ENCODE measurements at regions not wholly inside any gene's neighbourhood (a gene's known extent, or its start where the extent isn't known, plus 50 kb on each side); places are given as distances from the start of the nearest gene placed in this dataset.

GRCh38 chr15:93562395-93563123, 473.5 kb upstream of the RGMA start:
- TF ChIP-seq BCLAF1 (IDR thresholded peaks at IDR 0.05) (no peak), NBN (IDR thresholded peaks at IDR 0.05) (no peak), ATF3 (IDR thresholded peaks at IDR 0.05; ENCODE audit: borderline replicate concordance, extremely low read depth, low read depth, low read length) (no peak), FOXK2 (IDR thresholded peaks at IDR 0.05) (no peak), ESRRA (IDR thresholded peaks at IDR 0.05; ENCODE audit: low read length) (no peak), NFXL1 (IDR thresholded peaks at IDR 0.05; ENCODE audit: borderline replicate concordance) (no peak), JUND (IDR thresholded peaks at IDR 0.05; ENCODE audit: low read depth, low read length) (no peak), MLLT1 (IDR thresholded peaks at IDR 0.05) (no peak), NFYA (IDR thresholded peaks at IDR 0.05; ENCODE audit: borderline replicate concordance, low read depth, low read length) (no peak), POLR2A (IDR thresholded peaks at IDR 0.05; ENCODE audit: low read depth, low read length) (no peak), SIX5 (IDR thresholded peaks at IDR 0.05; ENCODE audit: low read depth, low read length, severe bottlenecking) (no peak), KDM1A (IDR thresholded peaks at IDR 0.05; ENCODE audit: borderline replicate concordance) (no peak), TCF3 (IDR thresholded peaks at IDR 0.05; ENCODE audit: borderline replicate concordance, insufficient read depth, low read depth, low read length) (no peak), TCF12 (IDR thresholded peaks at IDR 0.05; ENCODE audit: low read depth, low read length) (no peak), SP1 (IDR thresholded peaks at IDR 0.05; ENCODE audit: low read depth, low read length) (no peak), IRF3 (IDR thresholded peaks at IDR 0.05) (no peak), ZNF274 (IDR thresholded peaks at IDR 0.05; ENCODE audit: insufficient read depth, insufficient read length) (no peak)
- no peaks in the 10 kb centered on the region for H3K79me2 ChIP-seq (ENCODE audit: control insufficient read depth, insufficient read depth, low read length)
- no peak overlapping the region for H3K9ac ChIP-seq (ENCODE audit: control insufficient read depth, insufficient read depth, low read length)
- no peak for ATAC-seq
- no peak overlapping the region for H3K4me2 ChIP-seq (ENCODE audit: control insufficient read depth, insufficient read depth)
- H3K9me3 ChIP-seq (replicated peaks; ENCODE audit: control insufficient read depth, insufficient read depth, low read length): no peaks in the 10 kb centered on the region
- in situ Hi-C loops (cut with MboI) (no loop called here), intact Hi-C loops (cut with micrococcal nuclease; ENCODE audit: unreplicated experiment) (no loop called here)
- SMC1A ChIA-PET (ENCODE audit: uncharacterized antibody, unreplicated experiment): no interaction called here
- POLR2A ChIA-PET: no interaction called here
- no peak for DNase-seq (ENCODE audit: low read depth, low spot score)
- no peak for FAIRE-seq
- no peak overlapping the region for H2AFZ ChIP-seq (ENCODE audit: control insufficient read depth, low read depth, low read length)
- WGBS (ENCODE audit: insufficient coverage, insufficient replicate concordance, low lambda C conversion rate, missing lambda C conversion rate): 15% methylated on average over 8 of the region's 8 CpGs
- H3K27ac ChIP-seq (ENCODE audit: control insufficient read depth, insufficient read depth): no peak overlapping the region
- no peak overlapping the region for H3K4me3 ChIP-seq
- no peaks in the 10 kb centered on the region for H4K20me1 ChIP-seq (ENCODE audit: control insufficient read depth, insufficient read depth)
- RAD21 ChIA-PET (ENCODE audit: unreplicated experiment): no interaction called here
- BruUV-seq (replicated peaks): no TSS peak
- no peaks in the 10 kb centered on the region for H3K27me3 ChIP-seq (replicated peaks in 1 of 2; ENCODE audit: control insufficient read depth in 2 of 2, insufficient read depth in 2 of 2, low read length in 1 of 2)
- H3K36me3 ChIP-seq (ENCODE audit: control insufficient read depth in 2 of 2, insufficient read depth in 2 of 2, low read length in 1 of 2): no peaks in the 10 kb centered on the region
- CTCF ChIA-PET: no interaction called here
- H3K4me1 ChIP-seq (ENCODE audit: control insufficient read depth, insufficient read depth, low read length): no peaks in the 10 kb centered on the region

Data from GM12878 (cell line).